Left lung (tissue), 4 donors: ENCODE measurements at regions not wholly inside any gene's neighbourhood (a gene's known extent, or its start where the extent isn't known, plus 50 kb on each side); places are given as distances from the start of the nearest gene placed in this dataset.

Source experiments
- ATAC-seq: fragments of 200-7000 bp; cut with Tn5 transposase; one replicate; pipeline ENCODE4 v1.9.1; 2020; ENCODE audit warnings: moderate library complexity
- DNase-seq, 4 donors: peaks; one replicate each; pipeline ENCODE4 v3.0.0-alpha.2; 2013 to 2020
- H3K27ac ChIP-seq, 2 donors: fragments of 200-600 bp; sonication (generic) in 1 of 2; one replicate each; pipeline versions ENCODE4 v1.5.0 to v1.8.0; 2020 to 2021
- H3K27me3 ChIP-seq, 2 donors: fragments of 200-600 bp; sonication (generic) in 1 of 2; one replicate each; pipeline versions ENCODE4 v1.5.0 to v1.8.0; 2020 to 2021
- H3K36me3 ChIP-seq, 2 donors: fragments of 200-600 bp; sonication (generic) in 1 of 2; one replicate each; pipeline versions ENCODE4 v1.5.0 to v1.8.0; 2020 to 2021
- H3K4me1 ChIP-seq, 2 donors: fragments of 200-600 bp; one replicate each; pipeline ENCODE4 v1.8.0; 2021
- H3K4me3 ChIP-seq, 2 donors: fragments of 200-600 bp; sonication (generic) in 1 of 2; one replicate each; pipeline versions ENCODE4 v1.5.0 to v1.8.0; 2020 to 2021; ENCODE audit warnings: mild to moderate bottlenecking in 1 of 2
- H3K9me3 ChIP-seq, 2 donors: fragments of 200-600 bp; sonication (generic) in 1 of 2; one replicate each; pipeline versions ENCODE4 v1.5.0 to v1.8.0; 2020 to 2021
- intact Hi-C, 2 donors: fragments of 100-400 bp; cut with DNase I; formaldehyde crosslinking; loops; one replicate each; pipeline versions ENCODE4 v1.11.2 to v1.14.2; 2022
- TF ChIP-seq, protein P1 (sequence below), 2 donors: fragments of 200-600 bp; sonication (generic) in 1 of 2; IDR thresholded peaks; one replicate each; pipeline versions ENCODE4 v1.5.0 to v1.8.0; 2021; ENCODE audit warnings: antibody characterized with exemption in 2 of 2
- donor health status: DM: no; HTN: yes; CAD: no.
- donor health status: DM: no; HTN: no; CAD: no.

DNA sequence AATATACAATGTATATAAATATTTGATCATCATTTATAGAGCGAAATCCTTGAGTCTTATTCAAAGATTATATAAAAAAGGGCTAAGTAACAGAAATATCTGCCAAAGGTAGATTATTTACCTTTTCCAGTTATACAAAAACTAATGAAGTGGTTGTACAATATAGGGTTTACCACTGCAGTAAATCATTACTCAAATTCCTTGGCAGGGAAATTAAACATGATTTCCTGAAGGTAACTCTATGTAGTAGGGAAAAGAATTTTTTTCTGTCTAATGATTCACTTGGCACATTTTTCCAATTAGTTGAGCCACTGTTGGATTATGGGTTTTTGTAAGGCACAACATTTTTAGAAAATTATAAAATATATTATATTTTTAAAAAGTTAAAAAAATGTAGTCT lies 129.6 kb downstream of the NR2F2 start:
- H3K4me1 ChIP-seq, result no peaks in the 10 kb centered on the region
- no peak overlapping the region for H3K27ac ChIP-seq
- no peaks in the 10 kb centered on the region for H3K27me3 ChIP-seq
- intact Hi-C loops, result no loop called here
- H3K4me3 ChIP-seq, result no peak overlapping the region
- ATAC-seq (no peak), DNase-seq (no peak)
- no peaks in the 10 kb centered on the region for H3K36me3 ChIP-seq
- no peaks in the 10 kb centered on the region for H3K9me3 ChIP-seq
- TF ChIP-seq, protein P1, sequence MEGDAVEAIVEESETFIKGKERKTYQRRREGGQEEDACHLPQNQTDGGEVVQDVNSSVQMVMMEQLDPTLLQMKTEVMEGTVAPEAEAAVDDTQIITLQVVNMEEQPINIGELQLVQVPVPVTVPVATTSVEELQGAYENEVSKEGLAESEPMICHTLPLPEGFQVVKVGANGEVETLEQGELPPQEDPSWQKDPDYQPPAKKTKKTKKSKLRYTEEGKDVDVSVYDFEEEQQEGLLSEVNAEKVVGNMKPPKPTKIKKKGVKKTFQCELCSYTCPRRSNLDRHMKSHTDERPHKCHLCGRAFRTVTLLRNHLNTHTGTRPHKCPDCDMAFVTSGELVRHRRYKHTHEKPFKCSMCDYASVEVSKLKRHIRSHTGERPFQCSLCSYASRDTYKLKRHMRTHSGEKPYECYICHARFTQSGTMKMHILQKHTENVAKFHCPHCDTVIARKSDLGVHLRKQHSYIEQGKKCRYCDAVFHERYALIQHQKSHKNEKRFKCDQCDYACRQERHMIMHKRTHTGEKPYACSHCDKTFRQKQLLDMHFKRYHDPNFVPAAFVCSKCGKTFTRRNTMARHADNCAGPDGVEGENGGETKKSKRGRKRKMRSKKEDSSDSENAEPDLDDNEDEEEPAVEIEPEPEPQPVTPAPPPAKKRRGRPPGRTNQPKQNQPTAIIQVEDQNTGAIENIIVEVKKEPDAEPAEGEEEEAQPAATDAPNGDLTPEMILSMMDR (IDR thresholded peaks at IDR 0.05), result no peak

DNA sequence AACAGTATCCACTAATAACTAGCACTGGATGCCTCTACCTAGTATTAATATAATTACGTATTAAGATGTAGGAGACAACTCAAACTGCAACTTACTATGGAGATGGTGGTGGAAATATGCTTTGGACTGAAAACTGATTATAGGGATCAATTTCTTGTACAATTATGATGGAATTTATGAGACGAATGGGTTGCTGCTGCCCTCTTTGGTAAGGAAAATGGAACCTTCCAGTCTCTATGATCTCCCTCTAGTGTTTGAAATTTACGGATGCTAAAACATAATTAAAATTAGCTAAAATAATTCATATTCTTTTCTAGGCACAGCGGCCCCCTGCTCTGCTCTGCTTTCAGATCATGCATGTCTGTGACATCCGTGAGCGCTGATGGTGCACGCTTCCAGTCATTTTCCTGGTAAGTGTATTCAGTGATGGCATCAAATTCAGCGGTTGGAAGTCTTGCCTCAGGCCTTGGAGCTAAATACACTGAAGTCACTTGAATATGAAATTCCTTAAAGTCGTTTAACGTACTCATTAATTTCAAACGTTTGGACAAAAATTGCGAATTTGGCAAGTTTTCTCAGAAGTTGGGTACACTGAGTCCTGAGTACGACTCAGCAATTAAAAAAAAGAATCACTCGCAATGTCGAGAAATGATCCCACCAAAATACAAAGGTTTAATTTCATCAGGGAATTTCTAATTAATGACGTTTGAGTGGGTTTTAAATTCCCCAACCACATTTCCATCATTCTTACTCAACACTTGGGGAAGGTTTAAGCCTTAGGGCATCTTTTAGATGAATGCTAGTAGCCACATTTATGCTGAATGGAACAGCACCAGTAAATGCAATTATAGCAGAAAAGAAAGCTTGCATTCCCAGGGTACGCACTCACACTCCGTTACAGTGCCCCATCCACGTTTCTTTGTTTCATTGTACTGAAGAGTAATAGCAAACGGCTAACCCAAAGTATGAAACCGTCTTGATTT lies 132.6 kb downstream of the NR2F2 start:
- TF ChIP-seq, protein P1 (IDR thresholded peaks at IDR 0.05), result no peak
- DNase-seq, result no peak
- H3K36me3 ChIP-seq, result no peaks in the 10 kb centered on the region
- H3K27me3 ChIP-seq, result no peaks in the 10 kb centered on the region
- H3K27ac ChIP-seq, result no peak overlapping the region
- no peak overlapping the region for H3K4me3 ChIP-seq
- H3K4me1 ChIP-seq, result no peaks in the 10 kb centered on the region
- ATAC-seq, result no peak
- intact Hi-C loops, result no loop called here
- H3K9me3 ChIP-seq, result no peaks in the 10 kb centered on the region

DNA sequence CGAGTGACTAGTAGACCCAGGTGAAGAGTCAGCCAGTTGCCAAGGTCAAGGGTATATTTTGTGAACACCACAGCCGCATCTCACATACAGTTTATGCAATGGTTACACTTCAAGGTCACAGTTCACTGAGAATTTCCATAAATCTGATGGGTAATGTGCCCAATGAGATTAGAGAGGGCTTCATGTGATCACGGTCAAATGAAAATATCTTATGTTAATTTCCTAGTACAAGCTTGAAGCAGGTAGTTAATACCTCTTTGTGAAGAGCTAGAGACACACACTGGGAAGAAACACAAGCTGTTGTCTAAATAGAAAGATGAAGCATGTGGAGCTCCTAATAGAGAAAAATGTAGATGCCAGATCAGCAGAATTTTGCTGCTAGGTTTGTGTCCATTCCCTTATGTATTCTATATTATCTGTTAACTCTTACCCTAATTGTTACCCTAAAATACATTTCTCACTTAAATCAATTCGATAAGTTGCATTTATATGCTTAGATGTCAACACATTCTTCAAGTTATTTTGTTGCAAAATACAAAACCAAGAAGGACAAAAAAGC lies 136.0 kb downstream of the NR2F2 start:
- Histone ChIP-seq H3K4me1 (no peaks in the 10 kb centered on the region), H3K27me3 (peaks cover 7 to 23% of the 10 kb centered on the region in 2 donors), H3K9me3 (no peaks in the 10 kb centered on the region), H3K27ac (no peak overlapping the region), H3K4me3 (no peak overlapping the region), H3K36me3 (no peaks in the 10 kb centered on the region)
- DNase-seq (no peak), ATAC-seq (no peak)
- intact Hi-C loops, result no loop called here
- TF ChIP-seq, protein P1 (IDR thresholded peaks at IDR 0.05), result no peak

DNA sequence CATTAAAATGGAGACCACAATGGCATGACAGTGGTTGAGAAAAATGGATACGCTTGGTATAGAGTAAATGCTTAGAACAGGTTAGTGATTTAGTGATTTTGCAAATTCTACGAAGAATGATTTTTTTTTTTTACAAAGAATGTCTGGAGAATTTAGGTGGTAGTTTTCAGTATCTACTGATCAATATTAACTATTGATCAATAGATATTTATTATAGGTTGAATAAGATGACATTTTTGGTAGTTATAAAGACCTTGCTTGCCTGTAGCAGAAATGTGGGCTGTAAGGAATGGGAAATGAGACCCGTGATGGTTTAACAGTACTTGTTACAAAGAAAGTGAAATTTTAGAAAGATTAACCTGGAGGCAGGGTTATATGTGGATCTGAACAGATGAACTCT lies 137.5 kb downstream of the NR2F2 start:
- ATAC-seq, result no peak
- TF ChIP-seq, protein P1 (IDR thresholded peaks at IDR 0.05), result no peak
- peaks cover 7 to 27% of the 10 kb centered on the region in 2 donors for H3K27me3 ChIP-seq
- H3K9me3 ChIP-seq, result no peaks in the 10 kb centered on the region
- no peak overlapping the region for H3K27ac ChIP-seq
- no peak for DNase-seq
- no peaks in the 10 kb centered on the region for H3K4me1 ChIP-seq
- no peaks in the 10 kb centered on the region for H3K36me3 ChIP-seq
- intact Hi-C loops, result no loop called here
- H3K4me3 ChIP-seq, result no peak overlapping the region

DNA sequence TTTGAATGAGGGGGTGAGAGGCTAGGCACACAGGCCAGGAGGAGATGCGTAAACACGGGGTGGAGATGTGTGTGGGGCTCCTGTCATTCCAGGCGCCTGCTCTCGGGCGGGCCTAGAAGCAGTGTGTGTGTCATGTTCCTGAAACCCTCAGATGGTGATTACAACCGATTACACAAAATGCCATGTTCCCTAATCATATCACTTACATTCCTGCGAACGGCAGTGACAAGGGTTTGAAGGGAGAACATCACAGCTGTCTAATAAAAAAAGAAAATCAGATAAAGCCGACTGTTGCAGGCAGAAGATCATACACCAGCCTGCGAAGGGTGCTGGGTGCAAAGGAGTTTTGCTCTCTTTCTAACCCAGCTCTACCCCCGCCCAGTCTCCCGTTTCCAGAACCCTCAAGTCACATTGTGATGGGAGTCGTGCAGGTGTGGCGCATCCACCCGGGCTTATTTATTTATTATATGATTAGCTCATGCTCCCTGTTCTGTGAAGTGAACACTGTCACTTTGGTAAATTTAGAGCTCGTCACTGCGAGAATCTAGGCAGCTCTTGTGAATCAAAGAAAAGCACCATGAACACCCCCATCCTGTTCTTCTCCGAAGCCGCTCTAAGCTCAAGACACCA lies 140.3 kb downstream of the NR2F2 start:
- TF ChIP-seq, protein P1 (IDR thresholded peaks at IDR 0.05), result no peak

More for the DNA sequence above, 140.3 kb downstream of the NR2F2 start:
- Histone ChIP-seq H3K4me3 (no peak overlapping the region), H3K27ac (no peak overlapping the region), H3K9me3 (no peaks in the 10 kb centered on the region), H3K27me3 (peaks cover 7 to 27% of the 10 kb centered on the region in 2 donors), H3K36me3 (no peaks in the 10 kb centered on the region), H3K4me1 (no peaks in the 10 kb centered on the region)
- DNase-seq (no peak), ATAC-seq (no peak)
- intact Hi-C loops, result no loop called here
